ENCODE measurements at regions not wholly inside any gene's neighbourhood (a gene's known extent, or its start where the extent isn't known, plus 50 kb on each side); places are given as distances from the start of the nearest gene placed in this dataset.

DNA sequence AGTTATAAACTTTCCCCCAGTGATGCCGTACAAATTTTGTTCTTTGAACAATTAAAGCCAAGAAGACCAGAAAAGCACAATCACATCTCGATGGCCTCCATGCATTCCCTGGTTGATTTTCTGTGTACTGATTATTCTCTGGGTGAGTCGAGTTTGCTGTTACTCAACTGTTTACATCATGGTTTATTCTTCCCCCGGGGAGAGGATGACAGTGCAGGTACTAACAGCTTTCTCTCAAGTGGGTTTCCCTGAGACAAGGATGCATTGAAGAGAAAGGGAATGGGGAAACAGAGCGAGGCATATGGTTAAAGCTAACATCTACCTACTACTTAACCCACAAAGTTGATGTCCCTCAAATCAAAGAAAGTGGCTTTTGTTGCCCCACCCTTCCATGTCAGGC, 410.8 kb upstream of the FANCL start:
- TF ChIP-seq, protein P1, sequence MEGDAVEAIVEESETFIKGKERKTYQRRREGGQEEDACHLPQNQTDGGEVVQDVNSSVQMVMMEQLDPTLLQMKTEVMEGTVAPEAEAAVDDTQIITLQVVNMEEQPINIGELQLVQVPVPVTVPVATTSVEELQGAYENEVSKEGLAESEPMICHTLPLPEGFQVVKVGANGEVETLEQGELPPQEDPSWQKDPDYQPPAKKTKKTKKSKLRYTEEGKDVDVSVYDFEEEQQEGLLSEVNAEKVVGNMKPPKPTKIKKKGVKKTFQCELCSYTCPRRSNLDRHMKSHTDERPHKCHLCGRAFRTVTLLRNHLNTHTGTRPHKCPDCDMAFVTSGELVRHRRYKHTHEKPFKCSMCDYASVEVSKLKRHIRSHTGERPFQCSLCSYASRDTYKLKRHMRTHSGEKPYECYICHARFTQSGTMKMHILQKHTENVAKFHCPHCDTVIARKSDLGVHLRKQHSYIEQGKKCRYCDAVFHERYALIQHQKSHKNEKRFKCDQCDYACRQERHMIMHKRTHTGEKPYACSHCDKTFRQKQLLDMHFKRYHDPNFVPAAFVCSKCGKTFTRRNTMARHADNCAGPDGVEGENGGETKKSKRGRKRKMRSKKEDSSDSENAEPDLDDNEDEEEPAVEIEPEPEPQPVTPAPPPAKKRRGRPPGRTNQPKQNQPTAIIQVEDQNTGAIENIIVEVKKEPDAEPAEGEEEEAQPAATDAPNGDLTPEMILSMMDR (IDR thresholded peaks at IDR 0.05): no peak
- TF ChIP-seq EP300 (IDR thresholded peaks at IDR 0.05): no peak
